ENCODE measurements at regions not wholly inside any gene's neighbourhood (a gene's known extent, or its start where the extent isn't known, plus 50 kb on each side); places are given as distances from the start of the nearest gene placed in this dataset.

DNA sequence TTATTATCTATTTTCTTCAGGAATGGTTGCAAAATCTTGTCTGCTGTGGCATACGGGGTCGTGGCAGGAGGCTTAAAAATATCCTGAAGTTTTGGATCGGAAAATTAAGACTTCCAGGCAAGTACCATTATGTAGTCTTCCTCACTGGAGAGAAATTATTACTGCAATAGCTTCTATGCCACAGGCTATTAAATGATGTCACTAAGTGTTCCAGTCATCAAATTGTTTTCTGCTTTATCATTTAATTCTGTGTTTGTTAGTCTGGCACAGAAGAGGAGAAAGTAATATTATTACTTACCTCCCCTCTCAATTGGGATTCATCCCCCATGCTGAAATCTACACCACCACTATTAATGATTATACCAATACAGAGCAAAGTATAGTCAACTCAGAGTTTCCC is 378.2 kb upstream of the ALCAM start:
- Mint-ChIP-seq H3K9me3 (peaks cover 5% of the 10 kb centered on the region), H3K4me3 (no peak overlapping the region), H3K4me1 (ENCODE audit: unreplicated experiment) (peaks cover 8% of the 10 kb centered on the region), H3K27me3 (no peaks in the 10 kb centered on the region), H3K27ac (no peak overlapping the region), H3K36me3 (no peaks in the 10 kb centered on the region)
- no peak for DNase-seq (ENCODE audit: extremely low spot score, unreplicated experiment)
- TF ChIP-seq CTCF (conservative IDR thresholded peaks at IDR 0.05) = no peak

DNA sequence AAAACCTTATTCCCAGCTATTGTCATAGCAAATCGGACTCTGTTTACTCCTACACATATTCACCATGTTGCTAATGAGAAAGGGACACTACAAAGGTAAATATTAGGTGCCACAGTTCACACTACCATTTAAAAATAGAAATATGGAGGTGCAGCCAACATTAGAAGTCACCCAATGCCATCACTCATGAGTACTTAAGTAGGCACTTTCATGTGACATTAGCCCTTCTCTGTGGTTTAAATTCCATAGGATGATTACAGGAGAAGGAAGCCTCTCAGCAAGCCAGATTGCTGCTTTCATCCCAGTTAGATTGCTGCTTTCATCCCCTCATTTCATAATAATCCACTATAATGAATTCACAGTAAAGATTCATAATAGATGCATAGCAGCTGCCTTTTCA is 376.8 kb upstream of the ALCAM start:
- TF ChIP-seq CTCF (conservative IDR thresholded peaks at IDR 0.05) = no peak
- DNase-seq (ENCODE audit: extremely low spot score, unreplicated experiment) = no peak
- Mint-ChIP-seq H3K4me3 (no peak overlapping the region), H3K36me3 (no peaks in the 10 kb centered on the region), H3K27ac (no peak overlapping the region), H3K4me1 (ENCODE audit: unreplicated experiment) (peaks cover 15% of the 10 kb centered on the region), H3K9me3 (peaks cover 5% of the 10 kb centered on the region), H3K27me3 (no peaks in the 10 kb centered on the region)

GRCh38 chr3:104990758-104991157 is 376.0 kb upstream of the ALCAM start:
- H3K36me3 Mint-ChIP-seq = no peaks in the 10 kb centered on the region
- H3K4me1 Mint-ChIP-seq (ENCODE audit: unreplicated experiment) = peaks cover 15% of the 10 kb centered on the region
- H3K4me3 Mint-ChIP-seq = no peak overlapping the region
- H3K27me3 Mint-ChIP-seq = no peaks in the 10 kb centered on the region
- H3K9me3 Mint-ChIP-seq = peaks cover 5% of the 10 kb centered on the region
- no peak for DNase-seq (ENCODE audit: extremely low spot score, unreplicated experiment)
- no peak for TF ChIP-seq CTCF (conservative IDR thresholded peaks at IDR 0.05)
- no peak overlapping the region for H3K27ac Mint-ChIP-seq

DNA sequence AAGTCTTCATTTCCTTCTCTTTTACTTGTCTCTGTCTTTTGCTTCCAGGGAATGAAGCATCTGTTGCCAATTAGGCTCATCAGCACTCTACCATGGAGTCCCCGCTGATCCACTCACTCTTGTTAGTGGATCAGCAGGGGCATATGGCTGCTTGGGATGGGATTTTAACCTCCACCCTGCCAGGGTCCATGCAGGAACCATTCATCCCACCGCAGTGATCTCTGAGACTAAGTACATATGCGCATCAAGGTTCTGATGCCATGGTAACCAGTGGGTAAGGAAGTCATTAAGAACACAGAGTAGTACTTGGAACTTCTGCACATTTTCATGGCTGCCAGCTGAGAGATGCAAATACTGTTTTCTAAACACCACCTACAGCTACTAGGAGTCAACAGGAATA is 374.0 kb upstream of the ALCAM start:
- Mint-ChIP-seq H3K27ac (no peak overlapping the region), H3K4me3 (no peak overlapping the region), H3K36me3 (no peaks in the 10 kb centered on the region), H3K9me3 (peaks cover under 1% of the 10 kb centered on the region), H3K27me3 (no peaks in the 10 kb centered on the region), H3K4me1 (ENCODE audit: unreplicated experiment) (peaks cover 15% of the 10 kb centered on the region)
- TF ChIP-seq CTCF (conservative IDR thresholded peaks at IDR 0.05) = no peak
- DNase-seq (ENCODE audit: extremely low spot score, unreplicated experiment) = no peak

DNA sequence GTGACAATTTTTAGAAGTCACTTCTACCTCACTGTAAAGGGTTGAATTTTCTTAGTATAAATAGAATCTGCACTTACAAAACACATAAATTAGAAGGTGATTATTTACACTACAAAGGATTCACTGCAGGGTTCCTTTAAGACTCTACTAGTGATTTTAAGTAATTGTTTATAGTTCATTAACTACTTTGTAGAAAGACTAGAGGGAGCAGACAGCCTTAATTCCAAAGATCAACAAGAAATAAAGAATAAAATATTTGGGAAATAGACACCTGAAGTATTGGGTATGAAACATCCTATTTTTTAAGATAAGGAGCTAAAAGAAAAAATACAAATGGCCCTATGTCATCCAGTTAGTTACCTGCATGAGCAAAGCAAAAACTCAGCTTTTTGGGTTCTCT is 360.5 kb upstream of the ALCAM start:
- TF ChIP-seq CTCF (conservative IDR thresholded peaks at IDR 0.05) = no peak
- no peak overlapping the region for H3K27ac Mint-ChIP-seq
- no peaks in the 10 kb centered on the region for H3K4me1 Mint-ChIP-seq (ENCODE audit: unreplicated experiment)
- peaks cover 4% of the 10 kb centered on the region for H3K9me3 Mint-ChIP-seq
- H3K27me3 Mint-ChIP-seq = no peaks in the 10 kb centered on the region
- no peak for DNase-seq (ENCODE audit: extremely low spot score, unreplicated experiment)
- H3K4me3 Mint-ChIP-seq = no peak overlapping the region
- no peaks in the 10 kb centered on the region for H3K36me3 Mint-ChIP-seq

DNA sequence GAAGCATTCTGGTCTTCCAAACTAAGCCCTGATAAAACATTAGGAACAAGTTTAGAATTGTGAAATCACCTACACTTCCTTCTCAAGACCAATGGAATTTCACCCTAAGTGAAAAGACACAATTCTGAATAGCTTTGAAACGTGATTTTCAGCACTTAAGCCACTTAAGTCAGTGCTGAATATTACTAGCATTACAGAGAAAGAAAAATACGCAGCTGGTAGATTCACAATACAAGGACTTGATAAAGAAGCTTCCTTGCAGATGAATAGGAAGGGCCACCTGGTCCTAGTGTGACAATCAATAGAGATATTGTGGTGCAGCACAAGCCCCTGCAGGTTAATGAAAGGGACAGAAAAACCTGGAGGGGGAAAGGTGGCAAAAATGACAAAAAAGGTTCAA is 353.1 kb upstream of the ALCAM start:
- DNase-seq (ENCODE audit: extremely low spot score, unreplicated experiment) = no peak
- TF ChIP-seq CTCF (conservative IDR thresholded peaks at IDR 0.05) = no peak
- no peak overlapping the region for H3K27ac Mint-ChIP-seq
- H3K4me1 Mint-ChIP-seq (ENCODE audit: unreplicated experiment) = no peaks in the 10 kb centered on the region
- H3K9me3 Mint-ChIP-seq = no peaks in the 10 kb centered on the region
- no peaks in the 10 kb centered on the region for H3K36me3 Mint-ChIP-seq
- no peak overlapping the region for H3K4me3 Mint-ChIP-seq
- H3K27me3 Mint-ChIP-seq = no peaks in the 10 kb centered on the region

Data from type B pancreatic cell (in vitro differentiated cells).